ENCODE measurements at regions not wholly inside any gene's neighbourhood (a gene's known extent, or its start where the extent isn't known, plus 50 kb on each side); places are given as distances from the start of the nearest gene placed in this dataset.

DNA sequence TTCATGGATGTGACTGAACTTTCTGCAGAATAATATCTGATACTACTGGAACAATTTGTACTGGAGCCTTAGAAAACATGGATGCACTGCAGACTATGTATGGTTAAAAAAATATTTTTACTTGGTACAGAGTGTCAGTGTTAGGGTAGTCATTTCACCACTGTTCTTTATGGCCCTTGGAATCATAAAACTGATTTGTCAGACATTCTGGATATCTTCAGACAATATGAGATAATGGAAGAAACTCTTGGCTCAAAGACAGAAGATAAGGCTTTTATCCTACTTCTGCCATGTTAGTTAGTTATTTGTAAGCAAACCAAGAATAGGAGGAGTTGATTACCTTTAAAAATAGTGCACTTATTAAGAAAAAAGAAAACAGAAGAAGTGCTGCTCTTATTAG, 209.4 kb downstream of the LRIG3 start:
- Histone ChIP-seq H3K4me3 (ENCODE audit: low read depth, low read length) (no peak overlapping the region), H3K27me3 (replicated peaks; ENCODE audit: control insufficient read depth, insufficient read depth, low read length) (no peaks in the 10 kb centered on the region), H3K9me3 (no peaks in the 10 kb centered on the region), H3K4me1 (peaks cover 6% of the 10 kb centered on the region; the same call in 1 of the 2 replicates), H3K36me3 (ENCODE audit: control insufficient read depth, insufficient read depth, low read length) (no peaks in the 10 kb centered on the region)
- CTCF ChIA-PET = no interaction called here
- intact Hi-C loops (cut with micrococcal nuclease; ENCODE audit: unreplicated experiment) = no loop called here
- peaks cover 10% of the 10 kb centered on the region for H3K4me1 Mint-ChIP-seq (ENCODE audit: low read depth, unreplicated experiment)
- POLR2A ChIA-PET = no interaction called here
- no TSS peak for BruUV-seq (replicated peaks)
- peaks cover 35% of the 10 kb centered on the region for H3K9me3 Mint-ChIP-seq (ENCODE audit: unreplicated experiment)
- H3K27ac Mint-ChIP-seq (ENCODE audit: unreplicated experiment) = no peak overlapping the region
- no peaks in the 10 kb centered on the region for H3K27me3 Mint-ChIP-seq (ENCODE audit: insufficient read depth, unreplicated experiment)
- no peak overlapping the region for H3K4me3 Mint-ChIP-seq (ENCODE audit: unreplicated experiment)
- TF ChIP-seq, protein P1, sequence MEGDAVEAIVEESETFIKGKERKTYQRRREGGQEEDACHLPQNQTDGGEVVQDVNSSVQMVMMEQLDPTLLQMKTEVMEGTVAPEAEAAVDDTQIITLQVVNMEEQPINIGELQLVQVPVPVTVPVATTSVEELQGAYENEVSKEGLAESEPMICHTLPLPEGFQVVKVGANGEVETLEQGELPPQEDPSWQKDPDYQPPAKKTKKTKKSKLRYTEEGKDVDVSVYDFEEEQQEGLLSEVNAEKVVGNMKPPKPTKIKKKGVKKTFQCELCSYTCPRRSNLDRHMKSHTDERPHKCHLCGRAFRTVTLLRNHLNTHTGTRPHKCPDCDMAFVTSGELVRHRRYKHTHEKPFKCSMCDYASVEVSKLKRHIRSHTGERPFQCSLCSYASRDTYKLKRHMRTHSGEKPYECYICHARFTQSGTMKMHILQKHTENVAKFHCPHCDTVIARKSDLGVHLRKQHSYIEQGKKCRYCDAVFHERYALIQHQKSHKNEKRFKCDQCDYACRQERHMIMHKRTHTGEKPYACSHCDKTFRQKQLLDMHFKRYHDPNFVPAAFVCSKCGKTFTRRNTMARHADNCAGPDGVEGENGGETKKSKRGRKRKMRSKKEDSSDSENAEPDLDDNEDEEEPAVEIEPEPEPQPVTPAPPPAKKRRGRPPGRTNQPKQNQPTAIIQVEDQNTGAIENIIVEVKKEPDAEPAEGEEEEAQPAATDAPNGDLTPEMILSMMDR (IDR thresholded peaks at IDR 0.05; ENCODE audit: insufficient read depth in 1 of 2, low read depth in 1 of 2, low read length in 1 of 2, severe bottlenecking in 1 of 2, unreplicated experiment in 1 of 2) = no peak
- no peaks in the 10 kb centered on the region for H3K36me3 Mint-ChIP-seq (ENCODE audit: insufficient read depth, unreplicated experiment)
- DNase-seq = no peak

DNA sequence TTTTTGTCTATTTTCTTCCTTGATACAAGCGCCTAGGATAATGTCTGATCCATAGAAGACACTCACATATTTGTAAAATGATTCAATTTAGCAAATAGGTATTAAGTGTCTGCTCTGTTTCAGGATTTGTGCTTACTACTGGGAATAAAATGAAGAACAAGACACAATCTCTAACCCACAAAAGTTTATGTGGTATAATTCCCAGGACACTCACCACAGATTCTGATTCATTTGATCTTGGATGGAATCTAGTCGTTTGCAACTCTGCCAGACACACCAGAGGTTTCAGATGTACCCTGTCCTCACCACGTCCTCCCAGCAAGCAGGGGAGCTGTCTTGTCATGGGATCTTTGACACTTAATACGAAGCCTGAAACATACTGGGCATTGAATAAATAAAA, 208.3 kb downstream of the LRIG3 start:
- ChIA-PET CTCF (no interaction called here), POLR2A (interaction anchor here (0.6 kb wide), 1 partner anchor 287 kb away, joined by 3 read pairs; no protein-coding TSS in a partner anchor)
- DNase-seq = no peak
- Mint-ChIP-seq H3K4me3 (ENCODE audit: unreplicated experiment) (no peak overlapping the region), H3K27ac (ENCODE audit: unreplicated experiment) (no peak overlapping the region), H3K27me3 (ENCODE audit: insufficient read depth, unreplicated experiment) (no peaks in the 10 kb centered on the region), H3K36me3 (ENCODE audit: insufficient read depth, unreplicated experiment) (no peaks in the 10 kb centered on the region), H3K4me1 (ENCODE audit: low read depth, unreplicated experiment) (peaks cover 10% of the 10 kb centered on the region), H3K9me3 (ENCODE audit: unreplicated experiment) (peaks cover 32% of the 10 kb centered on the region)
- Histone ChIP-seq H3K27me3 (replicated peaks; ENCODE audit: control insufficient read depth, insufficient read depth, low read length) (no peaks in the 10 kb centered on the region), H3K4me1 (peaks cover 6% of the 10 kb centered on the region; the same call in 1 of the 2 replicates), H3K4me3 (ENCODE audit: low read depth, low read length) (no peak overlapping the region), H3K36me3 (ENCODE audit: control insufficient read depth, insufficient read depth, low read length) (no peaks in the 10 kb centered on the region), H3K9me3 (no peaks in the 10 kb centered on the region)
- intact Hi-C loops (cut with micrococcal nuclease; ENCODE audit: unreplicated experiment) = no loop called here
- TF ChIP-seq, protein P1 (IDR thresholded peaks at IDR 0.05; ENCODE audit: insufficient read depth in 1 of 2, low read depth in 1 of 2, low read length in 1 of 2, severe bottlenecking in 1 of 2, unreplicated experiment in 1 of 2) = no peak
- no TSS peak for BruUV-seq (replicated peaks)

DNA sequence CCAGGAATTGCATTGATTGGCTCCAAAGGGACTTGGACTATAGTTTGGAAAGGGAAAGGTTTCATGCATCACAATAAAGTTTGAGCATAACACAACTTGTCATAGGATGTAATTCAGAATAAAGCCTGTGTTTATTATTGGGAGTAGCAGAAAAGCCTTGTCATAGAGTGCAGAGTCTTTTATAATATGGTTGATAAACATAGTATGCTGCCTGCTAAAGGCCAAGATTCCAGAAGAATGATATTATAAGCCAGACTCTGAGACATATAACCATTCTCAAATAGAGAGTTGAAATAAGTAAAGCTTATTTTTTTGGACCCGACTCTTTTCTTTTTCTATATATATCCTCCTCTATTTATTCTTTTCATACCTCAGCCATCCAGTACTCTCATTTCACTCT, 207.3 kb downstream of the LRIG3 start:
- Mint-ChIP-seq H3K27me3 (ENCODE audit: insufficient read depth, unreplicated experiment) (no peaks in the 10 kb centered on the region), H3K9me3 (ENCODE audit: unreplicated experiment) (peaks cover 22% of the 10 kb centered on the region), H3K4me3 (ENCODE audit: unreplicated experiment) (no peak overlapping the region), H3K4me1 (ENCODE audit: low read depth, unreplicated experiment) (peaks cover 10% of the 10 kb centered on the region), H3K36me3 (ENCODE audit: insufficient read depth, unreplicated experiment) (no peaks in the 10 kb centered on the region), H3K27ac (ENCODE audit: unreplicated experiment) (no peak overlapping the region)
- POLR2A ChIA-PET = no interaction called here
- Histone ChIP-seq H3K4me3 (ENCODE audit: low read depth, low read length) (no peak overlapping the region), H3K9me3 (no peaks in the 10 kb centered on the region), H3K4me1 (peaks cover 6% of the 10 kb centered on the region; the same call in 1 of the 2 replicates), H3K36me3 (ENCODE audit: control insufficient read depth, insufficient read depth, low read length) (no peaks in the 10 kb centered on the region), H3K27me3 (replicated peaks; ENCODE audit: control insufficient read depth, insufficient read depth, low read length) (no peaks in the 10 kb centered on the region)
- CTCF ChIA-PET = no interaction called here
- TF ChIP-seq, protein P1 (IDR thresholded peaks at IDR 0.05; ENCODE audit: insufficient read depth in 1 of 2, low read depth in 1 of 2, low read length in 1 of 2, severe bottlenecking in 1 of 2, unreplicated experiment in 1 of 2) = no peak
- no TSS peak for BruUV-seq (replicated peaks)
- no peak for DNase-seq
- intact Hi-C loops (cut with micrococcal nuclease; ENCODE audit: unreplicated experiment) = no loop called here
